ENCODE measurements at regions not wholly inside any gene's neighbourhood (a gene's known extent, or its start where the extent isn't known, plus 50 kb on each side); places are given as distances from the start of the nearest gene placed in this dataset.

- DNase-seq (ENCODE audit: low spot score): no peak
These were observed 103.2 kb upstream of the RIPOR2 start for GRCh38 chr6:25038999-25039398.

GRCh38 chr6:25041485-25042035 lies 105.8 kb upstream of the RIPOR2 start:
- no peak for DNase-seq (ENCODE audit: low spot score)

DNA sequence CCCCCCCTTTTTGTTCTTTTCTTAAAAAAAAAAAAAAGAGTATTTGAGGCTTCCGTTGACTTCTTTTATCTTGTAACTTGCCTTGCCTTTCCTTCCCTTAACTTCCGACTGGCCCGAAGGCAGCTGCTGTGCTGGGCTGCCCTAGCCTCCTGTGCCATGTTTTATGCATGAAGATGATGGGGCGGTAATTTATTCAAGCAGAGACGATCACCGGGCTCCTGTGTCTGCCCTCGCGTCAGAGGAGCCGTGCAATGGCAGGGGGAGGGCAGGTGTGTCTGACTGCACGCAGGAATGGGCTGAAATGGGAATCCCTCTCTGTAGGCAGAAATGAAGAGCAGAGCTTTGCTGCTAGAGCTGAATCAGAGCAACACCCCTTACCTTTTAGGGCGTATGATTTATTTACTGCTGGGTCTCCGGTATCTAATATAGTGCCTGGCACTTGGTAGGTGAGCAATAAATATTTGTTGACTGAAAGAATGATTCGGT lies 106.3 kb upstream of the RIPOR2 start:
- no peak for DNase-seq (ENCODE audit: low spot score)

GRCh38 chr6:25042536-25042935 lies 106.8 kb upstream of the RIPOR2 start:
- no peak for DNase-seq (ENCODE audit: low spot score)

DNA sequence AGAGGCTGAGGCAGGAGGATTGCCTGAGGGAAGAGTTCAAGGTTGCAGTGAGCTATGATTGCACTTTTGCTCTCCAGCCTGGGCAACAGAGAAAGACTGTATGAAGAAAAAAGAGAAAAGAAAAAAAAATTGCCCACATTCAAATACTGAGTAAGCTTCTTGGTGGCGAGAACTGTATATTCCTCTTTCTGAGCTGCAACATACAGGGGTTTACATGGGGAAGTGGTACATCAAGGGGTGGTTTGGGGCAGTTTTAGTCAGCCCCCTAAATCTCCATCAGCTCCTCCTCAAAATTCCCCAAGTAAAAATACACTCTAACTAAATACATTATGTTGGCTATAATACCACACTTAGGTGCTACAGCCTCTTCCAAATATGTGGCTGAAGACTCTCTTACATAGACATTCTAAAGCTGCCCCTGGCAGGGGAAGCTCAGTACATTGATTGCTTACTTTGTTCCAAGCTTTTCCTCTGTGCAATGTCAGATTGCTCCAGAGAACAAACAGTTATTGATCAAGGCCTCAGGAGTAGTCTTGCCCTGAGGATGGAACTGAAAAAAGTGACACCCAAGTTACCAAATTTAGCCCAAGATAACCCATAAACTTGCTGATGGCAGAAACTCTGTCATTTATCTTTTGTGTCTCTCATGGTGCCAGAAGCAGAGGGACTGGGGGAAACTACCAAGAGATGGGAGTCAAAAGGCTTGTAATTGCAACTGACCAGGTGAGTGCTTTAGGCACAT lies 107.4 kb upstream of the RIPOR2 start:
- no peak for DNase-seq (ENCODE audit: low spot score)

GRCh38 chr6:25043892-25044291 lies 108.1 kb upstream of the RIPOR2 start:
- no peak for DNase-seq (ENCODE audit: low spot score)

- no peak for DNase-seq (ENCODE audit: low spot score)
These were observed 111.2 kb upstream of the RIPOR2 start for GRCh38 chr6:25046942-25047341.

DNA sequence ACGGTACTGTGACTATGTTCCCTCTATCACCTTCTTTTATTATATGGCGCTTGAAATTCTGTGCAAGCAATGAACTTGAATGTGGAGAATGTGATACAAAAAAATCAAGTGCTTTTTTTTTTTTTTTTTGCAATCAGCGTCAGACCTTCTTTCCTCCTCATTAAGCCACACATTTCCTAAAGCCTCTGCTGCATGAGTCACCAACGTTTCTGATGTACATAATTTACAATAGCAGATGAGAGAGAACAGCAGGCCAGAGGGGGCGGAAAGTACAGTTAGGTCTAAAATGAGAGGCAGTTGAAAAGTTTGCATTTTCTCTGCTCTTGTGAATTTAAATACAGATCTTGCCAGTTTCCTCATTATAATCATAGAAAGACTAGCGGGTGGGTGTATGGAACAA lies 114.6 kb upstream of the RIPOR2 start:
- DNase-seq (ENCODE audit: low spot score): no peak

GRCh38 chr6:25051083-25051482 lies 115.3 kb upstream of the RIPOR2 start:
- no peak for DNase-seq (ENCODE audit: low spot score)

DNA sequence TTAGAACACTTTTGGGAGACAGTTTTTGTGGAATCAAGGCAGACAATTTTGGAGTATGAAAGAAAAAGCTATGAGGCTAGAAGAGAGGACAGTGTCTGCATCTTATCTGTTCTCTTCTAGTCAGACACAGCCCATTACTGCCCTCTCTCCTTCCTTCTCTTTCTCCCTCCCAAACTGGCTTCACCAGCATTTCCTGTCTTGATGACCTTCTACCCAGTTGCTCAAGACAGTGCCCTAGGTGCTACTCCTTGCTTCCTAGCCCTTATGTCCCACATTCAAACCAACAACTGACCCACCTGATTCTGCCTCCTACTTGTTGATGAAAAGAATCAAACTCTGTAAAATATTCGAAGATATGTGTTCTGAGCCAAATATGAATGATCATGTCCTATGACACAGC lies 116.4 kb upstream of the RIPOR2 start:
- no peak for DNase-seq (ENCODE audit: low spot score)

DNA sequence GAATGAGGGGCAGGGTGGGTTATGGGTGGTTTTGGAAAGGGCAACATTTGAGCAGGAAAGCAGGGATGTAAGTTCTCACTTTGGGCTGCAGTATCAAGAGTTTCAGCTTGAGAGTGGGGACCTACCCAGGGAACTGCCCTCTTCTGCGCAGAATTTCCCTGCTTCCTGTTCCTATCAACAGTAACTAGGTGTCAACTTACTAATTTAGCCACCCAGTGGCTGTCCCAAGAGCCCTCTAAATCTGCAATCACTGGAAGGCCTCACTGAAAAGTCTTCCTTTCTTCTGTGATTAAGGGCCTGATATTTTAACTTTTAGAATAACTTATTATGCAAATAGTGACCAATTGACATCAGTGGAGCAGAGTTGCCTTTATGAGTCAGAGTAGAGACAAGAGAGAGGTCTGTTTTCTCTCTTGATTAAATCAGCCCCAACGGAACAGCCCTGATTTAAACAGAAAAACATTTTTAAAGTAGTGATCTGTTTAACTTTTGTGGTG lies 118.2 kb upstream of the RIPOR2 start:
- DNase-seq (ENCODE audit: low spot score): no peak

- no peak for DNase-seq (ENCODE audit: low spot score)
These were observed 118.7 kb upstream of the RIPOR2 start for GRCh38 chr6:25054469-25054868.

GRCh38 chr6:25056130-25056529 lies 120.4 kb upstream of the RIPOR2 start:
- no peak for DNase-seq (ENCODE audit: low spot score)

DNA sequence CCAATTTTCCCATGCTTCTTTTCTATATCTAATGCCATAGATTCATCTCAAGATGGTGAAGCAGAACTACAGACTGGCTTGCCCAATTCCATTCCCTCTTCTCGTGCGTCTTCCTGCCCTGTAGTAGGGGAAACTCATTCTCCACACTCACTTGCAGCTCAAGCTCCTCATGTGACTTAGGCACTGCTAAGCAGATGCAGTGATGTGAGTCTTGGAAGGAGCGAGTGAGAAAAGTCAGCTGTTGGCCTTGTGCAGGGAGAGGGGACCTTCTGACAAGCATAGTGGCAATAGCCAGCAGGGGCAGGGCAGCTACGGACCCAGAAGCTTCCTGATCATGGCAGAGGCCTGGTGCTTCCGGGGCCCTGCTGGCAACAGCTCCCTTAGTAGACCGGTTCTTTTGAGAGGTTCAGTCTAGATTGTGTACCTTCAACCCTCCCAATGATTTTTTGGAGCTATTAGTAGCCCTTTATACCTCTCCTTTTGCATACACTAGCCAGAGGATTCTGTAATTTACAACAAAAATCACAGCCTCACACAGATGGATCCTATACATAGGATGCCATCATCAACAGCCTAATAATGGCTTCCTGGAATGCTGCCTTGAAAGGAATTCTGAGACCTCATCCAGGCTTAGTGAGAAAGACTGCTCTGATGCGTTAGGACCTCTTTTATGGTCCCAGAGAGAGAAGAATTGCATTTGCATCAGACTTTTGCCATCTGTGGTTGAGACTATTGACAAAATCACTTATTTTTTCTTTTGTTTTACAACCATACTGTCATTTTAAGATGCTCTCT lies 121.5 kb upstream of the RIPOR2 start:
- no peak for DNase-seq (ENCODE audit: low spot score)

DNA sequence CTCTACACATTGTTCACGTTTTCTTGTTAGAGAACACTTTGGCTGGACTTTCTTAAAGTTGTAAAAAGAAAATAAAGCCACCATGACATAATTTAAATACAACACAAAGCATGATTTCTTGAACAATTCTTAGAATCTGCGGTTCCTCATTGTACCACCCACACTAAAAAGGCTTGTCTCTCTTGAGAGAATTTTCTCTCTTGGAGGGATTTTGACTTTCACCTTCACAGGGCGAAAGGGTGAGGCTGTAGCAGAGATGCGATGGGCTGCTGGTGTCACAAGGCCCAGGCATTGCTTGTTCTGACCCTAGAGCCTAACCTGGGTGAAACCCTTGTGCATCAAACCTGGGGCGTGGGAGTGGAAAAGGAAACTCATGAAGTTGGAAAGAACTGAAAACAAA lies 122.7 kb upstream of the RIPOR2 start:
- no peak for DNase-seq (ENCODE audit: low spot score)

DNA sequence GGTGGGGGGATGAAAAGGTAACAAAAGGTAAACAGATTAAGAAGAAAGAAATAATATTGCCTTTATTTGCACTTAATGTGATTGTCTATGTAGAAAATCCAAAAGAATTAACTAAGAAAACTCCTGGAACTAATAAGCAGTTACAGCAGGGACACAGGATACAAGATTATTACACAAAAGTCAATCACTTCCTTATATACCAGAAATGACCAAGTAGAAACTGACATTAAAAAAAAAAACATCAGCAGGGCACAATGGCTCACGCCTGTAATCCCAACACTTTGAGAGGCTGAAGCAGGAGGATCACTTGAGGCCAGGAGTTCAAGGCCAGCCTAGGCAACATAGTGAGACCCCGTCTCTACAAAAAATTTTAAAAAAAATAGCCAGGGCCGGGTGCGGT lies 123.2 kb upstream of the RIPOR2 start:
- DNase-seq (ENCODE audit: low spot score): no peak

GRCh38 chr6:25060522-25060921 lies 124.8 kb upstream of the RIPOR2 start:
- DNase-seq (ENCODE audit: low spot score): no peak

DNA sequence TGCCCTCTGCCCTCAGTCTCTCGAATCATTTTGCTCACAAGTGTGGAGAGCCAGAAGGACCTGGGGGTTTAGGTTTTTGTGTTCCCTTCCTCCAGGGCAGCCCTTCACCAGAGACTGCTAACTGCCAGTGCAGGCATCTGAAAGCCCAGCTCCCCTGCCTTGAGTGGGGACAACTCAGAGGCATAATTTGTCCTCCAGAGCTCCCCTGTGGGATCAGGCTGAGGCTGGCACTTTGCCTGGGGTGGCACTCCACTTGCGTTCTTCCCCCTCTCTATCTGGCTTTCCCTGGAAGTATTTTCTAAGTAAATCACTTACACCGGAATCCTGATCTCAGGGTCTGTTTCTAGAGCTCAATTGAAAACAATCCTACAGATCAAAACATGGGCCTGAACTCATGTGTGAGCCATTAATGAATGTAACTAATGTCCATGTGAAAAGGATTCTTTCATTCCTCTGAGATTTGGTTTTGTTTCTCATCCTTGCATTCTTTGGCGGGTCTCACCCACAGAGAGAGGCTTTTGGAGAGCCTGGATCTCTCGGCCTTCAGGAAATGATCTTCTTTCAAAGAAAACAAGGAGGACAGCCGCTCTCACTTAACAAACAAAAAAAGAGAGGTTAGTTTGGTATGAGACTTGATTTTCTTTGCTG lies 125.7 kb upstream of the RIPOR2 start:
- peak; percentile 23 for DNase-seq (ENCODE audit: low spot score)

DNA sequence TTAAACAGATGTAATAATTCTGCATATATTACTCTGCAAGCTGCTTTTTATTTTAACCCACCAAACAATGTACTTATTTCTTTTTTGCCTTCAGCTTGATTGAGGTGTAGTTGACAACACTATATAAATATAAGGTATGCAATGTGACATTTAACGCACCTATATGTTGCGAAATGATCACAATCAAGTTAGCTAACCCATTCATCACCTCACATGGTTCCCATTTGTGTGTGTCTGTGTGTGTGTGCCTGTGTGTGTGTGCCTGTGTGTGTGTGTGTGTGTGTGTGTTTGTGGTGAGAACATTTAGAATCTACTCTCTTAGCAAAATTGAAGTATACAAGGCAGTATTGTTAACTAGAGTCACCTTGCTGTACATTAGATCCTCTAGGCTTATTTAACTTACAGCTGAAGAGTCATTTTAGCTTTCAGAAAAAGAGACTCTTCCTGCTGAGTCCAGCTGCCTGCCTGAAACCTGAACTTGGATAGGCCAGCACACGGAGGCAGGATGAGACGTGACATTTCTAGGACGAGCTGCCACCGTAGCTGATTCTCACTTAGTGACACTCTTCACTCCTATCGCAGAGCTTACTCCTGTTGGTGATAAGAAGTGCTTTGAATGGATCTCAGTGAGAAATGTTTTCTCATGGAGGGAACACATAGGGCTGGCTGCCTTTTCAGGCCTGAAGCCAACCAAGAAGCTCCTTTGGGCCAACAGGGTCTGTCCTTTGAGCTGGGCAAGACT lies 126.5 kb upstream of the RIPOR2 start:
- DNase-seq (ENCODE audit: low spot score): no peak

- no peak for DNase-seq (ENCODE audit: low spot score)
These were observed 128.2 kb upstream of the RIPOR2 start for GRCh38 chr6:25064006-25064405.

DNA sequence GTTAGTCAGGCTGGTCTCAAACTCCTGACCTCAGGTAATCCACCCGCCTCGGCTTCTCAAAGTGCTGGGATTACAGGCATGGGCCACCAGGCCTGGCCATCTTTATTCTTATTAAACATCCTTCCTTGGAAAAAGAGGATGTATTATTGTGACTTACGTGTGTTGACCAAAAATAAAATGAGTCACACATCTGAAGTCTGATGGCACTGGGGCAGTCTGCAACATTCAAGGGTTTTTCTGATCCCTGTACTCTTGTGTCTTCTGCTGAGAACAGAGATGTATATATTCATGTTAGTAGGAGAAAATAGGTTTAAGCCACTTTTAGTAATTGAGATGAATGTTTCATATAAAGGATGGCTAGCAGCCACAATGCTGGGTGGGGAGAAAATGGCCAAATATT lies 129.9 kb upstream of the RIPOR2 start:
- no peak for DNase-seq (ENCODE audit: low spot score)

- no peak for DNase-seq (ENCODE audit: low spot score)
These were observed 130.8 kb upstream of the RIPOR2 start for GRCh38 chr6:25066593-25066992.
